ENCODE measurements at regions not wholly inside any gene's neighbourhood (a gene's known extent, or its start where the extent isn't known, plus 50 kb on each side); places are given as distances from the start of the nearest gene placed in this dataset.

DNA sequence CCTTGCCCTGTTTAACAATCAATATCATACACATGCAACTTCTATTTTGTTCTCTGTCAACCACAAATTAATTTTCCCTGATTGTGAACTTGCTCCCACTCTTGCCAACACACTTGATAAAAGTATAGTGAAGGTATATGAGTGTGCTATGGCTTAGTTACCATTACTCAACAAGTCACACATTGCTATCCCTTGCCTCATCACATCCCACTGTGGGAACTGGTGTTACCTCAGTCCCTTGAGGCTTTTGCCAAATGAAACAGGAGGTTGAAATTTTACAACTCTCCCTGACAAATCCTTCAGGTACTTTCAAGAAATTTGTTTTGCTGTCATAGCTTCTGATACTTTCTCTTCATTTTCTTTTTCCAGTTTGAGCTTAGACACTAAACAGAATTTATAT is 472.5 kb upstream of the SEMA3D start:
- ATAC-seq (replicated peaks in 1 of 2) = no peak

DNA sequence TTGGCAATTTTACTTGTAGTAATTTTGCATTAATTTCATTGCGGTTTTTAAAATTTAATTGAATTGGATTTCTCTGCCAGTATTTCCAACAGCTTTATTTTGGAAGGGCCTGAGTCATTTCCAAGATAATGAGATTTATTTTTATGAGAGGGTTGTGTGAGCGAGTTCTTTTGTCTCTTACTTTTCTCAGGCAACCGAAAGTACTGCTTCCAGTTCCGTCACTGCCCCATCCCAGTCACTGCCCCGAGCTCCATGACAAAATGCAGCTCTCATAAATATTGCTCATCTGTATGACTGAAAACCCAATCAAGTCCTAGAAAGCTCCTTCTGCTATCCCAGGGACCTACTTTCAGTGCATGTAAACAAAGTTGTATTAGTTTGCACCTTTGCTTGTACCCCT is 468.4 kb upstream of the SEMA3D start:
- ATAC-seq (replicated peaks in 1 of 2) (no peak), DNase-seq (no peak)
- H3K4me3 Mint-ChIP-seq = no peak overlapping the region
- no peak overlapping the region for H3K27ac Mint-ChIP-seq
- H3K4me1 Mint-ChIP-seq (ENCODE audit: low read depth) = no peaks in the 10 kb centered on the region
- H3K36me3 Mint-ChIP-seq (ENCODE audit: insufficient read depth in 2 of 2) = no peaks in the 10 kb centered on the region
- no peaks in the 10 kb centered on the region for H3K27me3 Mint-ChIP-seq (ENCODE audit: low read depth)
- H3K9me3 Mint-ChIP-seq = peaks cover 0 to 3% of the 10 kb centered on the region in 2 donors

More for the DNA sequence above, 472.5 kb upstream of the SEMA3D start:
- no peaks in the 10 kb centered on the region for H3K4me1 Mint-ChIP-seq (ENCODE audit: low read depth)
- H3K27ac Mint-ChIP-seq = no peak overlapping the region
- no peaks in the 10 kb centered on the region for H3K27me3 Mint-ChIP-seq (ENCODE audit: low read depth)
- no peak for DNase-seq
- H3K4me3 Mint-ChIP-seq = no peak overlapping the region
- H3K36me3 Mint-ChIP-seq (ENCODE audit: insufficient read depth in 2 of 2) = no peaks in the 10 kb centered on the region
- H3K9me3 Mint-ChIP-seq = peaks cover 0 to 2% of the 10 kb centered on the region in 2 donors

DNA sequence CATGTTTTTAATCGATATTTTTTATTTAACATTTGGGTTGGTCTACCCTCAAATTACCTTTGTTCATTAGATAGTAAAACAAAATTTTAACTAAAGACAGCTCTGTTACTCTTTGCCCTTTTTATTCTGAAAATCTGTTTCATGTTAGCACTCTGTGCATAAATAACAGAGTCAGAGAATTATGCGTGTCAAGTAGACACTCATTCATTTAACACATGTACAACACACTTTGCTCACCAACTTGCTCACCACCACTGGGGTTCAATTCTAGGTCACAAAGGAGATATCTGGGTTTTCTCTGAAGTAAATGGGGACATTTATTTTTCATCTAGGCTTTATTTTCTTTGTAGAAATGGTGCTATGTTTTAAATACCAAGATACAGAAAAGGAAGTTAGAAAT is 457.4 kb upstream of the SEMA3D start:
- Mint-ChIP-seq H3K4me3 (no peak overlapping the region), H3K9me3 (peaks cover 0 to 7% of the 10 kb centered on the region in 2 donors), H3K27ac (no peak overlapping the region), H3K36me3 (ENCODE audit: insufficient read depth in 2 of 2) (no peaks in the 10 kb centered on the region), H3K4me1 (ENCODE audit: low read depth) (no peaks in the 10 kb centered on the region), H3K27me3 (ENCODE audit: low read depth) (no peaks in the 10 kb centered on the region)
- DNase-seq (no peak), ATAC-seq (replicated peaks in 1 of 2) (no peak)

DNA sequence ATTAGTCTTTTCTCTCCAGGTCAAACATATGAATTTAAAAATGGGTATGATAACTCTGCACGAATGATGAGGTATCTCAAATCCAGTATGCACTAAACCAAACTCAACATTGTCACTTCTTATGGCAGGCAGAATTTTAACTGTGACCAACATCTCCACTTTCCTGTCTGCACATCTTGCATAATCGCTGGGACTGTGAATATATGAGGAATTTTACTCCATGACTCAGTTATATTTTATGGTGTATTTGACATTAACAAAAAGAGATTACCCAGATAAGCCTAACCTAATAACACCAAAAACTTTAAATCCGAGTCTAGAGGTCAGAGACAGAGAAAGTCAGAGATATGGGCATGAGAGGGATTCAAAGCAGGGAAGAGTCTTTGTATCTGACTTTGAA is 454.5 kb upstream of the SEMA3D start:
- DNase-seq = no peak
- Mint-ChIP-seq H3K9me3 (peaks cover 0 to 8% of the 10 kb centered on the region in 2 donors), H3K4me1 (ENCODE audit: low read depth) (no peaks in the 10 kb centered on the region), H3K27me3 (ENCODE audit: low read depth) (no peaks in the 10 kb centered on the region), H3K36me3 (ENCODE audit: insufficient read depth in 2 of 2) (no peaks in the 10 kb centered on the region), H3K27ac (no peak overlapping the region), H3K4me3 (no peak overlapping the region)
- ATAC-seq (replicated peaks in 1 of 2) = no peak

DNA sequence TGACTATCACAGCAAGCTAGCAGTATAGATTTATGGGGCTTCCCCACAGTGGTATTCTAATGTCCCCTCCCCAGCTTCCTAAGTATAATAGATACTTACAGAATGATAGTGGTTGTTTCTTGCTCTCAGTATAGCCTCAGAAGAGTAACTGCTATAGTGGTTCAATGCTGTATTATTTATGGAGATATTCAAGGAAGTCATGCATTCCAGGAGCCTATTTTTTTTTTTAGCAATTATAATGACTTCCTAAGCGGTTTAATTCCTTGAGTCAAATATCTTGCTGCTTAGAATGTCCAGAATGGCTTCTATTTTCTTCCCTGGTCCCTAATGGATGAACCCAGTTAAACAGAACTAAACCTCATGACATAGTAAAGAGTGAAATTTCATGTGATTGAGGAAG is 451.5 kb upstream of the SEMA3D start:
- DNase-seq (no peak), ATAC-seq (replicated peaks in 1 of 2) (no peak)
- peaks cover 0 to 3% of the 10 kb centered on the region in 2 donors for H3K9me3 Mint-ChIP-seq
- no peaks in the 10 kb centered on the region for H3K4me1 Mint-ChIP-seq (ENCODE audit: low read depth)
- no peaks in the 10 kb centered on the region for H3K36me3 Mint-ChIP-seq (ENCODE audit: insufficient read depth in 2 of 2)
- no peak overlapping the region for H3K4me3 Mint-ChIP-seq
- H3K27ac Mint-ChIP-seq = no peak overlapping the region
- H3K27me3 Mint-ChIP-seq (ENCODE audit: low read depth) = no peaks in the 10 kb centered on the region

DNA sequence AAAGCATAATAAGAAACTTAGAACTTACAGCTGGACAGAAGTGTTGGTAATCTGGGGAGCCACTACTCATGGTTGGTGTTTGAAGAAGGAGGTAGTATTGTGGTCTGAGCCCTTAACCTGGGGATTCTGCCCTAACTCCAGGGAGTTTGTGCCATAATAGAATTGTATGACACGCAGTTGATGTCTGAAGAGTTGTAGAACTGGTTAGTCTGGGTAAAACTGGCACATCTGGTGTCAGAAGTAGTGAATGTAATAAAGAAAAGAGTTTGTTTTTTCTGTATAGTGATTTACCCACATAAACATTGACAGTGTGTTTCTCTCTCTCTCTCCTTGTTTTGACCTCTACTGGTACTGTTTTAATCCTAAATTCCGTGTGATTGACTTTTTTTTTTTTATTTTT is 448.1 kb upstream of the SEMA3D start:
- no peak for ATAC-seq (replicated peaks in 1 of 2)
- H3K36me3 Mint-ChIP-seq (ENCODE audit: insufficient read depth in 2 of 2) = no peaks in the 10 kb centered on the region
- H3K27me3 Mint-ChIP-seq (ENCODE audit: low read depth) = no peaks in the 10 kb centered on the region
- no peaks in the 10 kb centered on the region for H3K4me1 Mint-ChIP-seq (ENCODE audit: low read depth)
- H3K9me3 Mint-ChIP-seq = peaks cover 0 to 2% of the 10 kb centered on the region in 2 donors
- no peak for DNase-seq
- H3K4me3 Mint-ChIP-seq = no peak overlapping the region
- H3K27ac Mint-ChIP-seq = no peak overlapping the region

DNA sequence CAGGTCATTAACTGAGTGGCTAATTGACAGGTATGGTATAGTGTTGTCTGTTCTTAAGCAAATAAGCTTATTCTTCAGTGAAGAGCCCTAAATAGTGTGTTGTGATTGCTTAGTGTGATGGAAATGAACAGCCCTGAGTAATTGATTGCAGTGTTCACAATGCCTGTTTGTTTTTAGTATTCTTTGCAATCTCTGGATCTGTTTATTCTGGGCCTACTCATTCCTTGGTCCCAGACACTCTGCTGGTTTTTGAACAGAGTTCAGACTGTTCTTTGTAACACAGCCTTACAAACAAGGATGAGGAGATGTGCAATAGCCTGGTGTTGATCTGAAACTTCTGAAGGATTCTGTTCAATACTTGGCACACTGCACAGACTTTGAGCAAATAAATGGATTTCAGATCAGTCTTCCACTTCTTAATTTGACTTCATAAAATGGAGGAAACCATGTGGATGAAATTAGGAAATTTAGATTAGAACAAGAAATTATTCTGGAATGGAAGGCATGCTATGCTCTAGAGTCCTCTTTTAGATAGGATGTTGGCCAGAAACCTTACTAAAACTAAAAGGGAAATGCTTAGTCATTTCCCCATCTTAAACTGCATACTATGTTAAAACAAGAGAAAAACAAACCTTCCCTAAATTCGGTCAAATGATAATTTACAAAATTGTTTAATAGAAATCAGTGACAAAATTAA is 444.2 kb upstream of the SEMA3D start:
- Mint-ChIP-seq H3K36me3 (ENCODE audit: insufficient read depth in 2 of 2) (no peaks in the 10 kb centered on the region), H3K9me3 (peaks cover 0 to 3% of the 10 kb centered on the region in 2 donors), H3K27me3 (ENCODE audit: low read depth) (no peaks in the 10 kb centered on the region), H3K4me3 (no peak overlapping the region), H3K4me1 (ENCODE audit: low read depth) (no peaks in the 10 kb centered on the region), H3K27ac (no peak overlapping the region)
- ATAC-seq (replicated peaks in 1 of 2) (no peak), DNase-seq (no peak)

DNA sequence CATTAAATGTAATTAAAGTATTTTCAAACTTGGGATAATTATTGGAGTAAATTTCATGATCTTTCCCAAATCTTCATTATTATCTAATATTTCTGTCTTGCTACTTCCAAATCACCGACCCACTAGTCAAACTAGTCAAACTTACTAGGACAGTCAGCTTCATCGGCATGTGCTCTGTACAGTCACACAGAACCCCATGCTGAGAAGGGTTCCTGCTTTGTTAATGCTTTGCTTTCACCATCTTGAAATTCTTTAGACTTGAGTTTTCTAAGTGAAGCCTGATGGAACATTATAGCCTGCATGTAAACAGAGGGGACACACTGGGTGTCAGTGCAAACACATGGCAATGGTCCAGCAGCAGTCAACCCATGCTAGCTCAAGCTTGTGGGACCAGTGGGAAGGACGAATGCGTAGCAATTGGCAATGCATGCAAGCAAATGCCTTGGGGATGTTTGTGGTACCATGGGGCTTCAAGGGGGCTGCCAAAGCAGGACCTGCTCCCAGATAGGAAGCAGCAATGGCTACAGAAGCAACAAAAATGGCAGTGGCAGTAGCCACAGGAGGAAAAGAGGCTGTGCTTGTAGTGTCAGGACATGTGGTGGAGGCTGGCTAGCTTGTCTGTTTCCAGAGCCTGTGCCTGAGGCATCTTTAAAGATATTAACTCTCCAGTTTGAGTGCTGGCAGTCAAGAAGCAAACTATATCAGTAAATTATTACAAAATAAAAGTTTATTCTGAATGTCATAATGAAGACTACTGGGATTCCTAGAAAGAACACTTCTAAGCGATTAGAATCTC is 441.1 kb upstream of the SEMA3D start:
- no peaks in the 10 kb centered on the region for H3K27me3 Mint-ChIP-seq (ENCODE audit: low read depth)
- no peaks in the 10 kb centered on the region for H3K36me3 Mint-ChIP-seq (ENCODE audit: insufficient read depth in 2 of 2)
- no peak overlapping the region for H3K4me3 Mint-ChIP-seq
- DNase-seq (no peak), ATAC-seq (replicated peaks in 1 of 2) (no peak)
- H3K9me3 Mint-ChIP-seq = peaks cover 2 to 7% of the 10 kb centered on the region in 2 donors
- no peaks in the 10 kb centered on the region for H3K4me1 Mint-ChIP-seq (ENCODE audit: low read depth)
- no peak overlapping the region for H3K27ac Mint-ChIP-seq

DNA sequence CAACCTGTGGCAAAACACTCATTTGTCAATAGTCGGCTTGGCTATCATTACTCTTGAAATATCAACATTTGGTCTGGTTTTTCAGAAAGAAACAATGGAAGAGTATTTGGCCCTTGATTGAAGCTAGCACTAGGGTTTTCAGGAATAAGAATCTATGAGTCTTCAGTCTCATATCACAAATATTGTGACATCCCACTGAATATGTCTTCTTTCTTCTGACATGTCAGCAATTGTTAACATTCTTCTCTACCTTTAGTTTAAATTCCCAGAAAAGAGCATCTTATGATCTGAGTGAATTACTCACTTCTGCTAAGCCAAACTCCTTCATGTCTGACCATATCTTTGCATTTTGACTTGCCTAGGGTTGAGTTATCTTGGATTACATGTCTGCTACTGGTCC is 435.2 kb upstream of the SEMA3D start:
- Mint-ChIP-seq H3K9me3 (peaks cover 6 to 8% of the 10 kb centered on the region in 2 donors), H3K4me1 (ENCODE audit: low read depth) (no peaks in the 10 kb centered on the region), H3K27ac (no peak overlapping the region), H3K36me3 (ENCODE audit: insufficient read depth in 2 of 2) (no peaks in the 10 kb centered on the region), H3K4me3 (no peak overlapping the region), H3K27me3 (ENCODE audit: low read depth) (no peaks in the 10 kb centered on the region)
- DNase-seq (no peak), ATAC-seq (replicated peaks in 1 of 2) (no peak)

DNA sequence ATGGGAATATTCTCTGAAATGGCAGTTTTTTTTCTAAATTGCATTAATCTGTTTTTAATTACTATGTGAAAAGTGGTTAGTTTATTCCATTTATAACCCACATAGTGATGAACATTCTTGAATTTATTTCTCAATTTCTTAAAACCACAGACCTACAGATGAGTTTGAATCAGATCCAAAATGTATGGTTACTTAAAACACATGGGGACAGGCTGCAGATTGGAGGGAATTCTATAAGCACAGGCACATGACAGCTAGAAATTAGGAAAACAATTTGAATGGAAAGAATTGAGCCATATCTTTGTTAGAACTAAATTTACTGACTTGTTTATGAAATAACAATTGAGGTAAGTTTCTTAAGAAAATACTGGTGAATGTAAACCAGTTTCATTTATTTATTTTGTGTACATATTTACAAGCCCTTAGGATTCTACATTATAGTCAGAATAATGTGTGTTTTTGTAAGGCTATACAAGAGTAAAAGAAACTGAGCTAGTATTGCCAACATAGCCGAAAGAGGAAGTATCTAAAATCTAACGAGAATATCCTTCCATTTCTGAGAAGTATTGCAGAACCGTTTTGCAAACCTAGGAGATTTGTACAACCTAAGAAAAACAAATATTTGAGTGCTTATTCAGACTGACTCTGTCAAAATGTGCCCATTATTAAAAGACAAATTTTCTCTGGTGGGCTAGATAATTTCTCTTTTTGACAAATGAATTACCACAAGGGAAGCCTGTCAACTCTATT is 434.3 kb upstream of the SEMA3D start:
- ATAC-seq (replicated peaks in 1 of 2) (no peak), DNase-seq (no peak)
- no peaks in the 10 kb centered on the region for H3K27me3 Mint-ChIP-seq (ENCODE audit: low read depth)
- no peak overlapping the region for H3K4me3 Mint-ChIP-seq
- H3K27ac Mint-ChIP-seq = no peak overlapping the region
- no peaks in the 10 kb centered on the region for H3K4me1 Mint-ChIP-seq (ENCODE audit: low read depth)
- peaks cover 6 to 9% of the 10 kb centered on the region in 2 donors for H3K9me3 Mint-ChIP-seq
- no peaks in the 10 kb centered on the region for H3K36me3 Mint-ChIP-seq (ENCODE audit: insufficient read depth in 2 of 2)

DNA sequence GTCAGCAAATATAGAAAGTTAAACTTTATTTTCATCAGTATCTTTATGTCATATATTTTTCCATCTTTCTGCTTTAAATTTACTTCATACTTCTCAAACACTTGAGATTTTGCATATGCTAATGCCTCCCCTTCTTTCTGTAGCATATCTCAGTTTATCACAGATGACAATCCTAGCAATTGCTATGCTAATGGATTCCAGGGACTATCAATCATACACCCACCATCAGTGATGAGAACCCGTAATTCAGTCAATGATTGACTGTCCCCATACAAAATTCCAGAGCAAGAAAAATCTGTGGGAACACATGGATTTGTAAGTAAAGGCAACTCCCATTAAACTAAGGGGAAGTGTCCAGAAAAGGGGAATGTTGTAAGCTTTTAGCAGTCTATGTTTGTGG is 432.4 kb upstream of the SEMA3D start:
- Mint-ChIP-seq H3K27ac (no peak overlapping the region), H3K9me3 (peaks cover 4 to 9% of the 10 kb centered on the region in 2 donors), H3K27me3 (ENCODE audit: low read depth) (no peaks in the 10 kb centered on the region), H3K4me1 (ENCODE audit: low read depth) (no peaks in the 10 kb centered on the region), H3K4me3 (no peak overlapping the region), H3K36me3 (ENCODE audit: insufficient read depth in 2 of 2) (no peaks in the 10 kb centered on the region)
- DNase-seq (no peak), ATAC-seq (replicated peaks in 1 of 2) (no peak)

DNA sequence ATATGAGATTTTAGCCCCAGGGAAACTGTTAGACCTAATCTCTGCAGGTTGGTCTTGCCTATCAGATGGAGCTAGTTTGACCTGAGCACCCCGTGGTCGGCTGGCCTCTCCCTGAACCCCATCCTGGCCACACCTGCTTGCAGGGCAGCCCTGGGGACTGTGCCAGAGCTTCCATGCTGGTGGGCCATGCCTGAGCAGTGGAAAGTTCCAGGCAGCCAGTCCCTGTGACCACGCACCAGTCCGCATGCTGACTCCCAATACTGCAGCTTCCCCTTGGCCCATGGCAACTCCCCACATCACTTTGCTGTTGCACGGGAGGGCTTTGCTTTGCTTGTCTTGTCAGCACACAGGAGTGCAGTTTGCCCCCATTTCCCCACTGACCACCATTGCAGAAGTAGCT is 427.8 kb upstream of the SEMA3D start:
- Mint-ChIP-seq H3K27ac (no peak overlapping the region), H3K9me3 (peaks cover 3 to 13% of the 10 kb centered on the region in 2 donors), H3K27me3 (ENCODE audit: low read depth) (no peaks in the 10 kb centered on the region), H3K36me3 (ENCODE audit: insufficient read depth in 2 of 2) (peaks cover 0 to 2% of the 10 kb centered on the region in 2 donors), H3K4me3 (no peak overlapping the region), H3K4me1 (ENCODE audit: low read depth) (no peaks in the 10 kb centered on the region)
- no peak for DNase-seq
- ATAC-seq (replicated peaks in 1 of 2) = no peak

DNA sequence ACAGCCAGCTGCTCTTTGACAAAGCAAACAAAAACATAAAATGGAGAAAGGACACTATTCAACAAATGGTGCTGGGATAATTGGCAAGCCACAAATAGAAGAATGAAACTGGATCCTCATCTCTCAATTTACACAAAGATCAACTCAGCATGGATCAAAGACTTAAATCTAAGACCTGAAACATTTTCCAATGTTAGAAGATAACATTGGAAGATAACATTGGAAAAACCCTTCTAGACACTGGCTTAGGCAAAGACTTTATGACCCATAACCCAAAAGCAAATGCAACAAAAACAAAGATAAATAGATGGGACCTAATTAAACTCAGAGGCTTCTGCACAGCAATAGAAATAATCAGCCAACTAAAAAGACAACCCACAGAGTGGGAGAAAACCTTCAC is 425.7 kb upstream of the SEMA3D start:
- no peak for DNase-seq
- peaks cover 3 to 13% of the 10 kb centered on the region in 2 donors for H3K9me3 Mint-ChIP-seq

More for the DNA sequence above, 425.7 kb upstream of the SEMA3D start:
- Mint-ChIP-seq H3K36me3 (ENCODE audit: insufficient read depth in 2 of 2) (peaks cover 0 to 2% of the 10 kb centered on the region in 2 donors), H3K4me3 (no peak overlapping the region), H3K4me1 (ENCODE audit: low read depth) (no peaks in the 10 kb centered on the region), H3K27me3 (ENCODE audit: low read depth) (no peaks in the 10 kb centered on the region), H3K27ac (no peak overlapping the region)
- no peak for ATAC-seq (replicated peaks in 1 of 2)

All from activated T-cell treated with anti-CD3 and anti-CD28 coated beads, Interleukin-2, amount 50 U/mL, for 72 hours (primary cell).